GM06990 (cell line): ENCODE measurements at regions not wholly inside any gene's neighbourhood (a gene's known extent, or its start where the extent isn't known, plus 50 kb on each side); places are given as distances from the start of the nearest gene placed in this dataset.

Experiments used
- DNase-seq: peaks from one replicate; pipeline ENCODE4 v3.0.0-alpha.2; 2011; ENCODE audit not compliant: insufficient read length; ENCODE audit errors: extremely low read depth
- H3K27me3 ChIP-seq: replicated peaks from 2 replicates; pipeline ENCODE4 v1.6.0; 2011; ENCODE audit warnings: low read length; ENCODE audit not compliant: control insufficient read depth, insufficient read depth
- H3K36me3 ChIP-seq: 2 replicates; pipeline ENCODE4 v1.5.1; 2011; ENCODE audit warnings: low read length; ENCODE audit not compliant: control insufficient read depth, insufficient read depth
- H3K4me3 ChIP-seq: replicated peaks from 2 replicates; pipeline ENCODE4 v1.5.1; 2011; ENCODE audit warnings: low read depth, mild to moderate bottlenecking, control low read depth, low read length
- CTCF ChIP-seq: IDR thresholded peaks from 2 replicates; pipeline ENCODE4 v1.5.1; 2011; ENCODE audit warnings: low read length, control low read depth, mild to moderate bottlenecking, inconsistent platforms; ENCODE audit not compliant: insufficient read depth, poor library complexity, severe bottlenecking

- TF ChIP-seq CTCF = no peak
- Histone ChIP-seq H3K4me3 (no peak overlapping the region), H3K36me3 (no peaks in the 10 kb centered on the region), H3K27me3 (no peaks in the 10 kb centered on the region)
- DNase-seq = no peak
These were observed 403.1 kb downstream of the PDGFC start for GRCh38 chr4:156568484-156568883.

- Histone ChIP-seq H3K27me3 (no peaks in the 10 kb centered on the region), H3K36me3 (no peaks in the 10 kb centered on the region), H3K4me3 (no peak overlapping the region)
- TF ChIP-seq CTCF = no peak
- no peak for DNase-seq
These were observed 403.6 kb downstream of the PDGFC start for GRCh38 chr4:156568041-156568440.

- Histone ChIP-seq H3K4me3 (no peak overlapping the region), H3K36me3 (no peaks in the 10 kb centered on the region), H3K27me3 (no peaks in the 10 kb centered on the region)
- no peak for DNase-seq
- no peak for TF ChIP-seq CTCF
These were observed 410.9 kb downstream of the PDGFC start for GRCh38 chr4:156560701-156561100.

GRCh38 chr4:156559346-156559745, 412.3 kb downstream of the PDGFC start:
- no peak for TF ChIP-seq CTCF
- DNase-seq = no peak
- H3K36me3 ChIP-seq = no peaks in the 10 kb centered on the region
- H3K4me3 ChIP-seq = no peak overlapping the region
- H3K27me3 ChIP-seq = no peaks in the 10 kb centered on the region

- Histone ChIP-seq H3K4me3 (no peak overlapping the region), H3K27me3 (no peaks in the 10 kb centered on the region), H3K36me3 (no peaks in the 10 kb centered on the region)
- DNase-seq = no peak
- TF ChIP-seq CTCF = no peak
These were observed 413.1 kb downstream of the PDGFC start for GRCh38 chr4:156558373-156559025.

- no peaks in the 10 kb centered on the region for H3K36me3 ChIP-seq
- H3K4me3 ChIP-seq = no peak overlapping the region
- H3K27me3 ChIP-seq = no peaks in the 10 kb centered on the region
- no peak for DNase-seq
- no peak for TF ChIP-seq CTCF
These were observed 413.7 kb downstream of the PDGFC start for GRCh38 chr4:156557920-156558319.
